Liver (tissue), 8 donors: ENCODE measurements at regions not wholly inside any gene's neighbourhood (a gene's known extent, or its start where the extent isn't known, plus 50 kb on each side); places are given as distances from the start of the nearest gene placed in this dataset.

Experiments used
- DNase-seq: peaks from one replicate; pipeline ENCODE4 v3.0.0-alpha.2; 2017; ENCODE audit warnings: low spot score
- H3K27ac ChIP-seq, 2 donors: one replicate each; pipeline ENCODE4 v1.7.0; 2013; ENCODE audit warnings: inconsistent platforms in 2 of 2, low read length in 2 of 2, control low read depth in 1 of 2, low read depth in 1 of 2, mild to moderate bottlenecking in 1 of 2
- H3K27me3 ChIP-seq, 4 donors: one replicate each; pipeline versions ENCODE4 v1.6.1 to v1.7.0; 2013; ENCODE audit warnings: low read length in 3 of 4, inconsistent platforms in 1 of 4, mild to moderate bottlenecking in 1 of 4, moderate library complexity in 1 of 4; ENCODE audit not compliant: control insufficient read depth in 4 of 4, insufficient read depth in 4 of 4
- H3K36me3 ChIP-seq, 4 donors: one replicate each; pipeline versions ENCODE4 v1.6.1 to v1.7.0; 2013; ENCODE audit warnings: low read length in 3 of 4, mild to moderate bottlenecking in 3 of 4, low read depth in 1 of 4, moderate library complexity in 1 of 4; ENCODE audit not compliant: control insufficient read depth in 4 of 4, insufficient read depth in 3 of 4
- H3K4me1 ChIP-seq, 4 donors: one replicate each; pipeline versions ENCODE4 v1.6.1 to v1.7.0; 2013; ENCODE audit warnings: low read length in 3 of 4, mild to moderate bottlenecking in 3 of 4, moderate library complexity in 1 of 4; ENCODE audit not compliant: control insufficient read depth in 4 of 4, insufficient read depth in 4 of 4
- H3K4me3 ChIP-seq, 3 donors: one replicate each; pipeline versions ENCODE4 v1.6.1 to v1.7.0; 2013; ENCODE audit warnings: low read length in 3 of 3, control low read depth in 1 of 3, low read depth in 1 of 3, mild to moderate bottlenecking in 1 of 3
- H3K9ac ChIP-seq, 2 donors: one replicate each; pipeline ENCODE4 v1.7.0; 2013; ENCODE audit warnings: low read length in 2 of 2, mild to moderate bottlenecking in 2 of 2, moderate library complexity in 2 of 2, control low read depth in 1 of 2, low read depth in 1 of 2
- H3K9me3 ChIP-seq, 4 donors: one replicate each; pipeline versions ENCODE4 v1.6.1 to v1.7.0; 2013; ENCODE audit warnings: low read length in 3 of 4; ENCODE audit not compliant: control insufficient read depth in 4 of 4
- ATF3 ChIP-seq: IDR thresholded peaks from 2 replicates; pipeline ENCODE4 v1.6.1; 2016; ENCODE audit warnings: antibody characterized with exemption
- CTCF ChIP-seq: fragments of 150-350 bp; IDR thresholded peaks from 2 replicates; pipeline ENCODE4 v1.5.1; 2017; ENCODE audit warnings: improper control_type of control experiment, low read depth, low read length; ENCODE audit not compliant: missing input control
- EGR1 ChIP-seq, 2 donors: IDR thresholded peaks; 2 replicates each; pipeline ENCODE4 v1.6.1; 2016 to 2018; ENCODE audit warnings: antibody characterized with exemption in 2 of 2, low read depth in 2 of 2
- FOXA1 ChIP-seq: IDR thresholded peaks from 2 replicates; pipeline ENCODE4 v1.6.1; 2016; ENCODE audit warnings: antibody characterized with exemption
- FOXA2 ChIP-seq: IDR thresholded peaks from 2 replicates; pipeline ENCODE4 v1.6.1; 2016; ENCODE audit warnings: antibody characterized with exemption
- GABPA ChIP-seq, 2 donors: IDR thresholded peaks in 1 of 2; conservative IDR thresholded peaks in 1 of 2; 2 replicates each; pipeline ENCODE4 v1.6.1; 2016; ENCODE audit warnings: antibody characterized with exemption in 2 of 2, mild to moderate bottlenecking in 1 of 2, moderate library complexity in 1 of 2
- HNF4A ChIP-seq, 2 donors: conservative IDR thresholded peaks; 2 replicates each; pipeline ENCODE4 v1.6.1; 2016; ENCODE audit warnings: antibody characterized with exemption in 2 of 2, mild to moderate bottlenecking in 2 of 2
- HNF4G ChIP-seq: IDR thresholded peaks from 2 replicates; pipeline ENCODE4 v1.6.1; 2016; ENCODE audit warnings: antibody characterized with exemption
- JUND ChIP-seq, 2 donors: IDR thresholded peaks; 2 replicates each; pipeline ENCODE4 v1.6.1; 2016; ENCODE audit warnings: antibody characterized with exemption in 2 of 2
- MAX ChIP-seq: IDR thresholded peaks from 2 replicates; pipeline ENCODE4 v1.6.1; 2016; ENCODE audit warnings: antibody characterized with exemption
- NR2F2 ChIP-seq: IDR thresholded peaks from 2 replicates; pipeline ENCODE4 v1.6.1; 2016; ENCODE audit warnings: antibody characterized with exemption
- REST ChIP-seq: IDR thresholded peaks from 2 replicates; pipeline ENCODE4 v1.6.1; 2016; ENCODE audit warnings: antibody characterized with exemption, mild to moderate bottlenecking
- RXRA ChIP-seq, 2 donors: IDR thresholded peaks; 2 replicates each; pipeline ENCODE4 v1.6.1; 2017 to 2018; ENCODE audit warnings: antibody characterized with exemption in 2 of 2, mild to moderate bottlenecking in 1 of 2
- SP1 ChIP-seq: IDR thresholded peaks from 2 replicates; pipeline ENCODE4 v1.6.1; 2018; ENCODE audit warnings: antibody characterized with exemption, mild to moderate bottlenecking
- TAF1 ChIP-seq: conservative IDR thresholded peaks from 2 replicates; pipeline ENCODE4 v1.6.1; 2016; ENCODE audit warnings: antibody characterized with exemption, mild to moderate bottlenecking
- YY1 ChIP-seq: IDR thresholded peaks from 2 replicates; pipeline ENCODE4 v1.6.1; 2016; ENCODE audit warnings: antibody characterized with exemption, mild to moderate bottlenecking
- ZBTB33 ChIP-seq: IDR thresholded peaks from 2 replicates; pipeline ENCODE4 v1.6.1; 2016; ENCODE audit warnings: antibody characterized with exemption
- WGBS: extraction: QIAGEN DNeasy Blood & Tissue Kit; methylation state at CpG from one replicate; pipeline ENCODE4 v1.1.7; 2013; 5-methylcytosine and 5-hydroxymethylcytosine counted together
- donor health status: healthy.
- donor health status: healthy.
- donor health status: healthy.
- donor health status: healthy.
- donor health status: healthy.

- Histone ChIP-seq H3K9ac (no peak overlapping the region), H3K36me3 (no peaks in the 10 kb centered on the region), H3K9me3 (no peaks in the 10 kb centered on the region), H3K4me1 (no peaks in the 10 kb centered on the region), H3K27me3 (no peaks in the 10 kb centered on the region), H3K27ac (no peak overlapping the region), H3K4me3 (no peak overlapping the region)
- DNase-seq = no peak
- no peak for TF ChIP-seq GABPA (IDR thresholded peaks at IDR 0.05 in 1 of 2, conservative IDR thresholded peaks at IDR 0.05 in 1 of 2)
- TF ChIP-seq FOXA2 = no peak
- no peak for TF ChIP-seq FOXA1
- no peak for TF ChIP-seq RXRA (IDR thresholded peaks at IDR 0.05)
- no peak for TF ChIP-seq HNF4G
- TF ChIP-seq ZBTB33 = no peak
- no peak for TF ChIP-seq MAX
- no peak for TF ChIP-seq REST
- no peak for TF ChIP-seq HNF4A (conservative IDR thresholded peaks at IDR 0.05)
- TF ChIP-seq YY1 = no peak
- no peak for TF ChIP-seq ATF3
- TF ChIP-seq SP1 = no peak
Observed at GRCh38 chr3:154791611-154792010, 288.5 kb upstream of the MME start.

GRCh38 chr3:154786724-154787123, 293.4 kb upstream of the MME start:
- H3K9ac ChIP-seq = no peak overlapping the region
- H3K9me3 ChIP-seq = no peaks in the 10 kb centered on the region
- 54% methylated on average over 1 of the region's 1 CpG for WGBS
- no peaks in the 10 kb centered on the region for H3K27me3 ChIP-seq
- H3K4me3 ChIP-seq = no peak overlapping the region
- no peak overlapping the region for H3K27ac ChIP-seq
- TF ChIP-seq NR2F2 (no peak), GABPA (IDR thresholded peaks at IDR 0.05 in 1 of 2, conservative IDR thresholded peaks at IDR 0.05 in 1 of 2) (no peak), ZBTB33 (no peak), EGR1 (IDR thresholded peaks at IDR 0.05; ENCODE audit: low read depth in 2 of 2) (no peak), MAX (no peak), RXRA (IDR thresholded peaks at IDR 0.05) (no peak), FOXA2 (no peak), YY1 (no peak), SP1 (no peak), FOXA1 (no peak), CTCF (no peak), HNF4G (no peak), TAF1 (no peak), JUND (IDR thresholded peaks at IDR 0.05) (no peak), ATF3 (no peak), REST (no peak)
- no peak for DNase-seq
- no peaks in the 10 kb centered on the region for H3K4me1 ChIP-seq
- no peaks in the 10 kb centered on the region for H3K36me3 ChIP-seq
